ENCODE measurements at regions not wholly inside any gene's neighbourhood (a gene's known extent, or its start where the extent isn't known, plus 50 kb on each side); places are given as distances from the start of the nearest gene placed in this dataset.

DNA sequence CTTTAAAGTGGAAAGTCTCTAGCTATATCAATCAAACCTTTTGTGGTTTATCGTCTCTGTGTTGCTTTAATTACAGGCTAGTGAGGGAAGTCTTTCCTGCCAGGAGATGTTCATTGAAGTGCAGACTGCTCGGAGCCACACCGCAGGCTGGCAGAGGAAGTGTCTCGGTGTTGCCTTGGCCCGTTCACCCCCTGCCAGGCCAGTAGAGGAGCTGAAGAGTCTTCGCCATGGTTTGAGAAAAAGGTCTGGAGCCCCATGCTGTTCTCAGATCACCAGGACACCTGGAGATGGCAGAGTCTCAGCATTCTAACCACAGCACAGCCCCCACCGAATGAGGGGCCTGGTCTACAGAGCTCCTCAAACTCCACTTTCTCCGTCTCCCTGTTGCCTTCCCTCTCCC lies 275.9 kb upstream of the PLPP4 start:
- no peak for TF ChIP-seq POLR2A (IDR thresholded peaks at IDR 0.05; ENCODE audit: low read depth, low read length)
- TF ChIP-seq TAF1 (IDR thresholded peaks at IDR 0.05; ENCODE audit: low read depth, low read length): no peak
- no peak for TF ChIP-seq POLR2AphosphoS5 (IDR thresholded peaks at IDR 0.05; ENCODE audit: low read depth, low read length)
